ENCODE measurements at regions not wholly inside any gene's neighbourhood (a gene's known extent, or its start where the extent isn't known, plus 50 kb on each side); places are given as distances from the start of the nearest gene placed in this dataset.

GRCh38 chr7:1361016-1361755 lies 98.1 kb downstream of the MICALL2 start:
- H3K27ac Mint-ChIP-seq = no peak overlapping the region
- no peak for TF ChIP-seq CTCF (IDR thresholded peaks at IDR 0.05; ENCODE audit: unreplicated experiment in 3 of 3)
- peaks cover 43% of the 10 kb centered on the region for H3K27me3 Mint-ChIP-seq (ENCODE audit: low read depth)
- no peak overlapping the region for H3K4me3 Mint-ChIP-seq
- peaks cover 3% of the 10 kb centered on the region for H3K9me3 Mint-ChIP-seq
- H3K36me3 Mint-ChIP-seq (ENCODE audit: low read depth) = no peaks in the 10 kb centered on the region
- no peaks in the 10 kb centered on the region for H3K4me1 Mint-ChIP-seq

- no peaks in the 10 kb centered on the region for H3K4me1 Mint-ChIP-seq
- no peak overlapping the region for H3K27ac Mint-ChIP-seq
Observed at GRCh38 chr7:1361756-1362125, 97.5 kb downstream of the MICALL2 start.

GRCh38 chr7:1362301-1362700 lies 97.0 kb downstream of the MICALL2 start:
- Mint-ChIP-seq H3K27me3 (ENCODE audit: low read depth) (peaks cover 49% of the 10 kb centered on the region), H3K4me1 (peaks cover 2% of the 10 kb centered on the region), H3K4me3 (no peak overlapping the region), H3K36me3 (ENCODE audit: low read depth) (no peaks in the 10 kb centered on the region), H3K27ac (no peak overlapping the region), H3K9me3 (peaks cover 3% of the 10 kb centered on the region)
- no peak for TF ChIP-seq CTCF (IDR thresholded peaks at IDR 0.05; ENCODE audit: unreplicated experiment in 3 of 3)

More at GRCh38 chr7:1361756-1362125, 97.5 kb downstream of the MICALL2 start:
- peaks cover 3% of the 10 kb centered on the region for H3K9me3 Mint-ChIP-seq
- no peak for TF ChIP-seq CTCF (IDR thresholded peaks at IDR 0.05; ENCODE audit: unreplicated experiment in 3 of 3)
- H3K36me3 Mint-ChIP-seq (ENCODE audit: low read depth) = no peaks in the 10 kb centered on the region
- peaks cover 45% of the 10 kb centered on the region for H3K27me3 Mint-ChIP-seq (ENCODE audit: low read depth)
- no peak overlapping the region for H3K4me3 Mint-ChIP-seq

GRCh38 chr7:1364068-1364905 lies 95.0 kb downstream of the MICALL2 start:
- no peak overlapping the region for H3K4me3 Mint-ChIP-seq
- H3K27ac Mint-ChIP-seq = no peak overlapping the region
- peaks cover 10% of the 10 kb centered on the region for H3K4me1 Mint-ChIP-seq
- peaks cover 61% of the 10 kb centered on the region for H3K27me3 Mint-ChIP-seq (ENCODE audit: low read depth)
- H3K36me3 Mint-ChIP-seq (ENCODE audit: low read depth) = no peaks in the 10 kb centered on the region
- no peak for TF ChIP-seq CTCF (IDR thresholded peaks at IDR 0.05; ENCODE audit: unreplicated experiment in 3 of 3)
- H3K9me3 Mint-ChIP-seq = peaks cover 3% of the 10 kb centered on the region

- Mint-ChIP-seq H3K27me3 (ENCODE audit: low read depth) (peaks cover 61% of the 10 kb centered on the region), H3K4me3 (no peak overlapping the region), H3K27ac (no peak overlapping the region), H3K9me3 (peaks cover 3% of the 10 kb centered on the region), H3K36me3 (ENCODE audit: low read depth) (no peaks in the 10 kb centered on the region), H3K4me1 (peaks cover 10% of the 10 kb centered on the region)
- TF ChIP-seq CTCF (IDR thresholded peaks at IDR 0.05; ENCODE audit: unreplicated experiment in 3 of 3) = no peak
Observed at GRCh38 chr7:1364906-1365570, 94.2 kb downstream of the MICALL2 start.
